ENCODE measurements at regions not wholly inside any gene's neighbourhood (a gene's known extent, or its start where the extent isn't known, plus 50 kb on each side); places are given as distances from the start of the nearest gene placed in this dataset.

- Histone ChIP-seq H3K4me3 (ENCODE audit: low read depth, low read length, poor library complexity, severe bottlenecking) (no peak overlapping the region), H3K27ac (ENCODE audit: low read depth, low read length, poor library complexity, severe bottlenecking) (no peak overlapping the region), H3K27me3 (ENCODE audit: insufficient read depth, low read length) (no peaks in the 10 kb centered on the region), H3F3A (ENCODE audit: insufficient read depth, low read length) (no peaks in the 10 kb centered on the region), H3K4me2 (ENCODE audit: low read length) (no peak overlapping the region), H3K9ac (ENCODE audit: low read length) (no peak overlapping the region), H3K36me3 (ENCODE audit: insufficient read depth, low read length) (no peaks in the 10 kb centered on the region), H2AFZ (ENCODE audit: low read length) (no peak overlapping the region), H4K20me1 (ENCODE audit: insufficient read depth, low read length) (no peaks in the 10 kb centered on the region), H3K79me2 (ENCODE audit: insufficient read depth, low read length) (no peaks in the 10 kb centered on the region), H3K9me2 (ENCODE audit: low read depth, low read length) (no peaks in the 10 kb centered on the region), H3K4me1 (ENCODE audit: insufficient read depth, low read length, severe bottlenecking) (no peaks in the 10 kb centered on the region), H3K9me3 (ENCODE audit: low read length) (no peaks in the 10 kb centered on the region)
- TF ChIP-seq CTCF (IDR thresholded peaks at IDR 0.05; ENCODE audit: low read length) (no peak), EZH2 (IDR thresholded peaks at IDR 0.05; ENCODE audit: borderline replicate concordance, low read length) (no peak)
Observed at GRCh38 chr5:115372146-115372545, 75.7 kb upstream of the CCDC112 start.

DNA sequence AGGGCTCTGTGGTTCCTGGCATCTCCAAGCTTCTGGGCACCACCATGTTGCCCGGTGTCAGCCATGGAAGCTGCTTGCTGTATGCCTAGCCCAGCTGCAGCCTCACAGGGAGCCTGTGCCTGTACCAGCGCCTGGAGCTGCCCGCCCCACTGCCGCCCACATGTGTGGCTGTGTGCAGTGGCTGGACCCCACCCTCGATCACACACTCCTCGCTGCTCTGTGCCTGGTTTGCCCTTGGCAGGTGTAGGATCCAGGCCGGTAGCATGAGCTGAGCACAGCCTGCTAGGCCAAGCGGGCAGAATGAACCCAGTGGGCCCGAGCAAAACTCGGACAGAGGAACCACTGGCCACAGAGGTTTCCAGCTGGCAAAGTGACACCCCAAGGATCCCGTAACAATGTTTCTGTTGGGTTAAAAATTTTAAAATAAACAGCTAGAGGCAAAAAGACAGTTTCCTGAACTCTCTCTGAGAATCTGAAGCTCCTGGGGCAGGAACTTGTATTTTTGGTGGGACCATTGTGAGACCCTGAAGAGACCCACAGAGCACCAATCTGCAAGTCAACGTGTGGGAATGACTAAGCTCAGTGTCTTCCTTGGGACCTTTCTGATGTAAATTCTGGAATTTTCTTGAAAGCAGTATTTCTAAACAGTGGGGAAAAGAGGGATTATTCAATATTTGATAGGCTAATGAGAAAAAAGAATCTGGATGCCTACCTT, 73.1 kb upstream of the CCDC112 start:
- H2AFZ ChIP-seq (ENCODE audit: low read length): no peak overlapping the region
- no peaks in the 10 kb centered on the region for H3K9me2 ChIP-seq (ENCODE audit: low read depth, low read length)
- H3K4me2 ChIP-seq (ENCODE audit: low read length): no peak overlapping the region
- H4K20me1 ChIP-seq (ENCODE audit: insufficient read depth, low read length): no peaks in the 10 kb centered on the region
- H3K27me3 ChIP-seq (ENCODE audit: insufficient read depth, low read length): no peaks in the 10 kb centered on the region
- H3K9me3 ChIP-seq (ENCODE audit: low read length): no peaks in the 10 kb centered on the region
- no peak overlapping the region for H3K27ac ChIP-seq (ENCODE audit: low read depth, low read length, poor library complexity, severe bottlenecking)
- no peak overlapping the region for H3K4me3 ChIP-seq (ENCODE audit: low read depth, low read length, poor library complexity, severe bottlenecking)
- H3K4me1 ChIP-seq (ENCODE audit: insufficient read depth, low read length, severe bottlenecking): no peaks in the 10 kb centered on the region
- TF ChIP-seq EZH2 (IDR thresholded peaks at IDR 0.05; ENCODE audit: borderline replicate concordance, low read length) (no peak), CTCF (IDR thresholded peaks at IDR 0.05; ENCODE audit: low read length) (no peak)
- no peaks in the 10 kb centered on the region for H3K79me2 ChIP-seq (ENCODE audit: insufficient read depth, low read length)
- no peaks in the 10 kb centered on the region for H3F3A ChIP-seq (ENCODE audit: insufficient read depth, low read length)
- no peaks in the 10 kb centered on the region for H3K36me3 ChIP-seq (ENCODE audit: insufficient read depth, low read length)
- H3K9ac ChIP-seq (ENCODE audit: low read length): no peak overlapping the region

- Histone ChIP-seq H3K9me2 (ENCODE audit: low read depth, low read length) (no peaks in the 10 kb centered on the region), H3K4me1 (ENCODE audit: insufficient read depth, low read length, severe bottlenecking) (no peaks in the 10 kb centered on the region), H3K9ac (ENCODE audit: low read length) (no peak overlapping the region), H3K9me3 (ENCODE audit: low read length) (no peaks in the 10 kb centered on the region), H3K79me2 (ENCODE audit: insufficient read depth, low read length) (no peaks in the 10 kb centered on the region), H3K4me3 (ENCODE audit: low read depth, low read length, poor library complexity, severe bottlenecking) (no peak overlapping the region), H3K4me2 (ENCODE audit: low read length) (no peak overlapping the region), H3K27ac (ENCODE audit: low read depth, low read length, poor library complexity, severe bottlenecking) (no peak overlapping the region), H2AFZ (ENCODE audit: low read length) (no peak overlapping the region), H3K36me3 (ENCODE audit: insufficient read depth, low read length) (no peaks in the 10 kb centered on the region), H3K27me3 (ENCODE audit: insufficient read depth, low read length) (no peaks in the 10 kb centered on the region), H3F3A (ENCODE audit: insufficient read depth, low read length) (no peaks in the 10 kb centered on the region), H4K20me1 (ENCODE audit: insufficient read depth, low read length) (no peaks in the 10 kb centered on the region)
- TF ChIP-seq CTCF (IDR thresholded peaks at IDR 0.05; ENCODE audit: low read length): no peak
- TF ChIP-seq EZH2 (IDR thresholded peaks at IDR 0.05; ENCODE audit: borderline replicate concordance, low read length): no peak
Observed at GRCh38 chr5:115366223-115366622, 69.8 kb upstream of the CCDC112 start.

All from OCI-LY1 (cell line).